Suprapubic skin (tissue), 4 donors: ENCODE measurements at regions not wholly inside any gene's neighbourhood (a gene's known extent, or its start where the extent isn't known, plus 50 kb on each side); places are given as distances from the start of the nearest gene placed in this dataset.
"Not testable (repeated sequence)": the region's sequence is repeated elsewhere in the genome, so short reads cannot be mapped to it uniquely, and the experiment has no call there.

Experiments used
- DNase-seq, 2 donors: peaks; one replicate each; pipeline ENCODE4 v3.0.0-alpha.2; 2019; ENCODE audit warnings: low spot score in 2 of 2
- H3K27ac ChIP-seq: fragments of 200-600 bp; sonication (generic); one replicate; pipeline ENCODE4 v1.5.1; 2019
- H3K27me3 ChIP-seq: fragments of 200-600 bp; sonication (generic); one replicate; pipeline ENCODE4 v1.5.1; 2019
- H3K36me3 ChIP-seq: fragments of 200-600 bp; sonication (generic); one replicate; pipeline ENCODE4 v1.5.1; 2019
- H3K4me1 ChIP-seq: fragments of 200-600 bp; sonication (generic); one replicate; pipeline ENCODE4 v1.5.1; 2019
- H3K4me3 ChIP-seq: fragments of 200-600 bp; sonication (generic); one replicate; pipeline ENCODE4 v1.5.1; 2019; ENCODE audit warnings: mild to moderate bottlenecking
- H3K9me3 ChIP-seq: fragments of 200-600 bp; sonication (generic); one replicate; pipeline ENCODE4 v1.5.1; 2019
- EP300 ChIP-seq: sonication (generic); formaldehyde crosslinking; IDR thresholded peaks from one replicate; pipeline ENCODE4 v1.6.1; 2017; ENCODE audit warnings: antibody characterized with exemption
- POLR2A ChIP-seq, 2 donors: fragments of 450-650 bp; IDR thresholded peaks; one replicate each; pipeline ENCODE4 v1.6.1; 2017; ENCODE audit warnings: antibody characterized with exemption in 2 of 2, mild to moderate bottlenecking in 2 of 2, moderate library complexity in 2 of 2
- POLR2AphosphoS5 ChIP-seq, 3 donors: sonication (generic); formaldehyde crosslinking; IDR thresholded peaks; one replicate each; pipeline ENCODE4 v1.6.1; 2017; ENCODE audit warnings: antibody characterized with exemption in 3 of 3
- WGBS: methylation state at CpG from one replicate; pipeline ENCODE4 v1.1.5; 2018; 5-methylcytosine and 5-hydroxymethylcytosine counted together
- TF ChIP-seq, protein P1 (sequence below), 2 donors: fragments of 200-600 bp in 1 of 2; fragments of 450-650 bp in 1 of 2; sonication (generic) in 1 of 2; IDR thresholded peaks; one replicate each; pipeline ENCODE4 v1.5.1; 2016 to 2019; ENCODE audit warnings: antibody characterized with exemption in 2 of 2, mild to moderate bottlenecking in 1 of 2, moderate library complexity in 1 of 2

DNA sequence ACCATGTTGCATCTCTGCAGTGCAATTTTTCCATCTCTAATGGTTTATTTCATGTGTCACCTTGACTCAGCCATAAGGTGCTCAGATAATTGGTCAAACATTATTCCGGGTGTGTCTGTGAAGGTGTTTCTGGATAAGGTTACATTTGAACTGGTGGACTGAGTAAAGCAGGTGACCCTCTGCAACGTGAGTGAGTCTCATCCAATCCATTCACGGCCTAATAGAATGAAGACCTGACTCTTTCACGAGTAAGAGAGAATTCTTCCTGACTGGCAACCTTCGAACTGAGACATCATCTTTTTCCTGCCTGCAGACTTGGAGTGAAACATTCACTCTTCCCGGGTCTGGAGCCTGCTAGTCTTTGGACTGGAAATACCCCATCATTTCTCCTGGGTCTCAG, 77.1 kb upstream of the SLC22A23 start:
- WGBS, result 95% methylated on average over 6 of the region's 6 CpGs
- TF ChIP-seq, protein P1, sequence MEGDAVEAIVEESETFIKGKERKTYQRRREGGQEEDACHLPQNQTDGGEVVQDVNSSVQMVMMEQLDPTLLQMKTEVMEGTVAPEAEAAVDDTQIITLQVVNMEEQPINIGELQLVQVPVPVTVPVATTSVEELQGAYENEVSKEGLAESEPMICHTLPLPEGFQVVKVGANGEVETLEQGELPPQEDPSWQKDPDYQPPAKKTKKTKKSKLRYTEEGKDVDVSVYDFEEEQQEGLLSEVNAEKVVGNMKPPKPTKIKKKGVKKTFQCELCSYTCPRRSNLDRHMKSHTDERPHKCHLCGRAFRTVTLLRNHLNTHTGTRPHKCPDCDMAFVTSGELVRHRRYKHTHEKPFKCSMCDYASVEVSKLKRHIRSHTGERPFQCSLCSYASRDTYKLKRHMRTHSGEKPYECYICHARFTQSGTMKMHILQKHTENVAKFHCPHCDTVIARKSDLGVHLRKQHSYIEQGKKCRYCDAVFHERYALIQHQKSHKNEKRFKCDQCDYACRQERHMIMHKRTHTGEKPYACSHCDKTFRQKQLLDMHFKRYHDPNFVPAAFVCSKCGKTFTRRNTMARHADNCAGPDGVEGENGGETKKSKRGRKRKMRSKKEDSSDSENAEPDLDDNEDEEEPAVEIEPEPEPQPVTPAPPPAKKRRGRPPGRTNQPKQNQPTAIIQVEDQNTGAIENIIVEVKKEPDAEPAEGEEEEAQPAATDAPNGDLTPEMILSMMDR (IDR thresholded peaks at IDR 0.05), result no peak
- no peak for TF ChIP-seq POLR2AphosphoS5 (IDR thresholded peaks at IDR 0.05)
- no peak for TF ChIP-seq EP300
- no peak for TF ChIP-seq POLR2A (IDR thresholded peaks at IDR 0.05)
- Histone ChIP-seq H3K4me3 (no peak overlapping the region), H3K27ac (no peak overlapping the region), H3K9me3 (no peaks in the 10 kb centered on the region), H3K36me3 (no peaks in the 10 kb centered on the region), H3K4me1 (peaks cover 3% of the 10 kb centered on the region), H3K27me3 (peaks cover 3% of the 10 kb centered on the region)
- no peak for DNase-seq

GRCh38 chr6:3532296-3532916, 75.6 kb upstream of the SLC22A23 start:
- DNase-seq, result no peak
- Histone ChIP-seq H3K27me3 (peaks cover 3% of the 10 kb centered on the region), H3K27ac (no peak overlapping the region), H3K36me3 (no peaks in the 10 kb centered on the region), H3K4me1 (peaks cover 3% of the 10 kb centered on the region), H3K9me3 (no peaks in the 10 kb centered on the region), H3K4me3 (no peak overlapping the region)
- 87% methylated on average over 5 of the region's 5 CpGs for WGBS
- TF ChIP-seq POLR2AphosphoS5 (IDR thresholded peaks at IDR 0.05), result no peak
- TF ChIP-seq, protein P1 (IDR thresholded peaks at IDR 0.05), result no peak
- no peak for TF ChIP-seq EP300
- no peak for TF ChIP-seq POLR2A (IDR thresholded peaks at IDR 0.05)

GRCh38 chr6:3531481-3531880, 74.6 kb upstream of the SLC22A23 start:
- no peak for TF ChIP-seq POLR2AphosphoS5 (IDR thresholded peaks at IDR 0.05)
- TF ChIP-seq EP300, result no peak
- TF ChIP-seq POLR2A (IDR thresholded peaks at IDR 0.05), result no peak
- peaks cover 3% of the 10 kb centered on the region for H3K27me3 ChIP-seq
- H3K27ac ChIP-seq, result no peak overlapping the region
- H3K4me3 ChIP-seq, result no peak overlapping the region
- H3K9me3 ChIP-seq, result no peaks in the 10 kb centered on the region
- H3K36me3 ChIP-seq, result no peaks in the 10 kb centered on the region
- peaks cover 10% of the 10 kb centered on the region for H3K4me1 ChIP-seq
- WGBS, result 91% methylated on average over 7 of the region's 7 CpGs
- no peak for DNase-seq

DNA sequence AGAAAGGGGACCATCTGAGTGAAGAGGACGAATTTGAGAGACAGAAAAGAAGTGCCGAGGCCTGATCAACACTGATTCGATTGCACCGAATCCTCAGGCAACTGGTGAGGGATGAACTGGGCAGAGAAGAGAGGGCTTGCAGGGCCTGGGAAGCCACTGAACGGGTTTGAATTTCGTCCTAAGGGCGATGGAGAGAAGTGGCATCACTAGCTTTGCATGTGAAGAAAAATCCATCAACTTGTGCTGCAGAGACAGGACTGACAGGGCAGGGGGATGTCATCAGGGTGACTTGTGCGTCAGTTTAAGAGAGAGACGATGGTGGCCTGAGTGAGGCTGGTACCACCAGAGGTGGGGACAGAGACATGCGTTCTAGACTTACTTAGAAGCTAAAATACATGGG, 73.7 kb upstream of the SLC22A23 start:
- Histone ChIP-seq H3K36me3 (no peaks in the 10 kb centered on the region), H3K27me3 (peaks cover 2% of the 10 kb centered on the region), H3K4me1 (peaks cover 17% of the 10 kb centered on the region), H3K9me3 (no peaks in the 10 kb centered on the region), H3K4me3 (no peak overlapping the region), H3K27ac (no peak overlapping the region)
- DNase-seq, result no peak
- 90% methylated on average over 10 of the region's 10 CpGs for WGBS
- TF ChIP-seq POLR2AphosphoS5 (IDR thresholded peaks at IDR 0.05), result no peak
- no peak for TF ChIP-seq EP300
- TF ChIP-seq, protein P1 (IDR thresholded peaks at IDR 0.05), result no peak
- TF ChIP-seq POLR2A (IDR thresholded peaks at IDR 0.05), result no peak

- TF ChIP-seq, protein P1 (IDR thresholded peaks at IDR 0.05), result no peak
- TF ChIP-seq EP300 (no peak), POLR2AphosphoS5 (IDR thresholded peaks at IDR 0.05) (no peak), POLR2A (IDR thresholded peaks at IDR 0.05) (no peak)
- no peak overlapping the region for H3K27ac ChIP-seq
- no peak for DNase-seq
- H3K27me3 ChIP-seq, result no peaks in the 10 kb centered on the region
- no peaks in the 10 kb centered on the region for H3K9me3 ChIP-seq
- no peaks in the 10 kb centered on the region for H3K36me3 ChIP-seq
- 90% methylated on average over 3 of the region's 3 CpGs for WGBS
- H3K4me3 ChIP-seq, result no peak overlapping the region
- H3K4me1 ChIP-seq, result peaks cover 17% of the 10 kb centered on the region
Observed at GRCh38 chr6:3529721-3530120, 72.9 kb upstream of the SLC22A23 start.

- no peak overlapping the region for H3K4me3 ChIP-seq
- no peak for TF ChIP-seq POLR2AphosphoS5 (IDR thresholded peaks at IDR 0.05)
- TF ChIP-seq, protein P1 (IDR thresholded peaks at IDR 0.05), result no peak
- TF ChIP-seq POLR2A (IDR thresholded peaks at IDR 0.05), result no peak
- TF ChIP-seq EP300, result no peak
- no peaks in the 10 kb centered on the region for H3K27me3 ChIP-seq
- H3K9me3 ChIP-seq, result no peaks in the 10 kb centered on the region
- DNase-seq, result no peak
- H3K36me3 ChIP-seq, result no peaks in the 10 kb centered on the region
- 90% methylated on average over 7 of the region's 7 CpGs for WGBS
- H3K27ac ChIP-seq, result no peak overlapping the region
- H3K4me1 ChIP-seq, result peaks cover 17% of the 10 kb centered on the region
Observed at GRCh38 chr6:3529232-3529631, 72.4 kb upstream of the SLC22A23 start.

- H3K9me3 ChIP-seq, H3K27me3 ChIP-seq, H3K36me3 ChIP-seq, H3K27ac ChIP-seq, H3K4me3 ChIP-seq, DNase-seq: not testable (repeated sequence)
- H3K4me1 ChIP-seq, result peaks cover 22% of the 10 kb centered on the region
- WGBS, result 89% methylated on average over 7 of the region's 7 CpGs
Observed at GRCh38 chr6:3528081-3528671, 71.3 kb upstream of the SLC22A23 start.
